ENCODE measurements at regions not wholly inside any gene's neighbourhood (a gene's known extent, or its start where the extent isn't known, plus 50 kb on each side); places are given as distances from the start of the nearest gene placed in this dataset.

DNA sequence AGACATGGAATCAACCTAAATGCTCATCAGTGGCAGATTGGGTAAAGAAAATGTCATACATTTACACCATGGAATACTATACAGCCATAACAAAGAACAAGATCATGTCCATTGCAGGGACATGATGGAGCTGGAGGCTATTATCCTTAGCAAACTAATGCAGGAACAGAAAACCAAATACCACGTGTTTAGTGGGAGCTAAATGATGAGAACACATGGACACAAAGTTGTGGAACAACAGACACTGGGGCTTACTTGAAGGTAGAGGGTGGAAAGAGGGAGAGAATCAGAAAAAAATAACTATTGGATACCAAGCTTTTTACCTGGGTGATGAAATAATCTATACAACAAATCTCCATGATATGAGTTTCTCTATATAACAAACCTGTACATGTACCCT, 701.3 kb downstream of the TBC1D32 start:
- DNase-seq (ENCODE audit: low read depth in 2 of 2), result no peak

DNA sequence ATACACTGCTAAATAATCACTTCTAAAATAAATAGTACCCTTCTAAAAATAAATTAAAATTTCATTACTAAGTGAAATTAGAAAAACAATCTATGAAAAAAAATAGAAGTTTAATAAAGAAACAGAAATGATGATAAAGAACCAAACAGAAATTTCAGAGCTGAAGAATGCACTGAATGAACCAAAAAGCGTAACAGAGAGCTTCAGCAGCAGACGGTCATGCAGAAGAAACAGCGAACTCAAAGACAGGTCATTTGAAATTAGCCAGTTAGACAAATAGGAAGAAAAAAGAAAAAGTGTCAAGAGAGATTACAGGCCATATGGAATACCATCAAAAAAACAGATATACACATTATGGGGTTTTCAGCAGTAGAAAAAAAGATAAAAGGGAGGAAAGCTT, 706.7 kb downstream of the TBC1D32 start:
- no peak for DNase-seq (ENCODE audit: low read depth in 2 of 2)

DNA sequence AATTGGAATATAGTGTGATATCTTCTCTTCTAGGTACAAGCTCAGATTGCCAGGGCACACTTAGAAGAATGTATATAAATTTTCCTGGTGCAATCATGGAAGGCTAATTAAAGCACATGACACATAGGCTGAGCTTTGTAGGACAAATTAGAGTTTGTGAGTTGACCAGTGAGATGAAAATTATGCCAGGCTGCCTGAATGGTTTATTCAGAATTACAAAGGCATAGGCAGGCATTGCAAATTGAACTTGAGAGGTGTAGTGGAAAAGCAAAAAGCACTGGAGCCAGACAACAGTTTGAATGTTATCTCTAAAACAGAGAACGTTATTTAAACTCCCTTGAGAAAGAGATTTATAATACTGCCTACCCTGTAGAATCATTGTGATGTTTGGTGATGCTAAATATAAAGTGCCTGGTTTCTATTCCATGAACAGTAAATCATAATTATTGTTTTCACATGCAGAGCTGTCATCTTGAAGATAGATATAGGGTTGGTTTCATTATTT, 712.1 kb downstream of the TBC1D32 start:
- no peak for DNase-seq (ENCODE audit: low read depth in 2 of 2)

DNA sequence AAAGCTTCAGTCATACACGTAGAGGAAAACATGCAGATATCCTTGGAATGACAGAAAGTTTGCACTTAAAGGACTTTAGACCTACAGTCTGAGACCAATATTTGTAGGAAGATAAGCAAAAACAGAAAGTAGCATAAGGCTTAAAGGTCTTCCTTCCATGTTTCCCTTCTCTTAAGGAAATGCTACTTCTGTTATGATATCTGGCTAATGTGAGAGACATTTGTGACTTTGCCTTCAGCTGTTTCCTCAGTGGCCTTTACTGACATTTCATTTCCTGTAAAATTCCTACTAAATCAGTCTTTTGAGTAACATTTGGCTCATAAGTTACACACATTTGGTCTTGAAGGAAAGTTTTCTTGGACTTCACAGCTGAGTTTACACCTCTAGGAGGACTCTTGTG, 713.4 kb downstream of the TBC1D32 start:
- DNase-seq (ENCODE audit: low read depth in 2 of 2), result no peak

DNA sequence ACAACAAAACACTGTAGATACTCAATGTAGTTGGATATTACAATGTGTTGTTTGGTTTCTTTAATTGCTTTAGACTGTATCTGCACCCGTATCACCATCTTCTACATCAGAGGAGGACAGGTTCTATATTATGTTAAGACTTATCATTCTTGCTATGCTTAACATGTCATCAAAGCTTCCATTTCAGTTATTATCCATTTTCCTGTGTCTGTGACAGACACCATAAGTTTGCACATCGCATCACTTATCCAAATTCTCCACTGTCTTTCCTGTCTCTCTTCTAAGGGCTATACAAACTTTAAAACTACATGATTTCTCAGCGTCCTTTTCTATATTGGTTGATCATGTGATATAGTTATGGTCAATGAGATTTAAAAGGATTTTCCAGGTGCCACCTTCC, 719.0 kb downstream of the TBC1D32 start:
- DNase-seq (ENCODE audit: low read depth in 2 of 2), result no peak

DNA sequence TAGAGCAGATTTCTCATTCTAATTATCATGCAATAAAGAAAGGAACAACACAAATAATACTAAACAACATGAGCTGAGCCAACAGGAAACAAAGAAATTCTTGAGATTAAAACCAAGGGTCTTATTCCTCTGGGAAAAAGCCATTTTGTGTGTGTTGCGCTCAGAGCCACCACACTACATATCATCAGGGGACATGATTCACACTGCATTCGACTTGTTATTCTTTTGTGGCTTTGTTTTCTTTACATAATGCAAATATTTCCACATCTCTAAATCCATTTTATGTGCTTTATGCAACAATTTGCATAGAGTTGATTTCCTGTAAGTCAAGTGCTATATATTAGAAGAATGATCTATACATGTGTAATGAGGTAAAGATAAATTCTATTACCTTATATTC, 719.6 kb downstream of the TBC1D32 start:
- DNase-seq (ENCODE audit: low read depth in 2 of 2), result no peak

DNA sequence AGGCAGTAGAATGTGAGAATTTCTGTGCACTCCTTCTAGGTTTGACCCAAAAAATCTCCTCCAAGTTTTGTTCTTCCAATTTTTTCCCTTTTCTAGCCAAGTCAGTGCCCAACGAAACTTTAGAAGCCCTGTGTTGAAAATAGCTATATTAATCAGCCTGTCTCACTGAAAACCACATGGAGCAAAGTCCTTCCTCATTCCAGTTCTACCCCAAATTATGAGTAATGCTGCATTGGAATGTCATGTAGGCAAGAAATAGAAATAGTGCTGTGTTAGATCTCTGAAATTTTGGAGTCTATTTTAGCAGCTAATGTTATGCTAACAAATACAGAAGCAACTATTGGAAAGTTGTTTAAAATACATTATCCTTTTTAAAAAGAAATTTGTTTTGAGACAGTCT, 725.5 kb downstream of the TBC1D32 start:
- no peak for DNase-seq (ENCODE audit: low read depth in 2 of 2)

DNA sequence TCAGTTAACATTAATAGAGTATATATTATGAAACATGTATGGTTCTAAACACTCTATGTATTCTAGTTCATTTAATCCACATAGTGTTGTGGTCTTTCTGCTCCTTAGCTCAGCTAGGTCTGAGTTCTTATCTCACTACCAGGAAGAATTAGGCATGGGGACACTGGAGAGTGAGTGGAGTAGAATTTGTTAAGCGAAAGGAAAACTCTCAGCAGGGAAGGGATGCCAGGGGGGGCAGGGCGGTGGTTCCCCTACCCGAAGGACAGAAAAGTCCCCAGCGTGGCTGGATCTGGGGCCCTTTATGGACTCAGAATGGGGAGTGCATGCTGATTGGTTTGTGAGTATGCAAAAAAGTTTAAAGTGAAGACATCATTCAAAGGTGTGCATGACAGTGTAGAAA, 727.5 kb downstream of the TBC1D32 start:
- DNase-seq (ENCODE audit: low read depth in 2 of 2), result no peak

DNA sequence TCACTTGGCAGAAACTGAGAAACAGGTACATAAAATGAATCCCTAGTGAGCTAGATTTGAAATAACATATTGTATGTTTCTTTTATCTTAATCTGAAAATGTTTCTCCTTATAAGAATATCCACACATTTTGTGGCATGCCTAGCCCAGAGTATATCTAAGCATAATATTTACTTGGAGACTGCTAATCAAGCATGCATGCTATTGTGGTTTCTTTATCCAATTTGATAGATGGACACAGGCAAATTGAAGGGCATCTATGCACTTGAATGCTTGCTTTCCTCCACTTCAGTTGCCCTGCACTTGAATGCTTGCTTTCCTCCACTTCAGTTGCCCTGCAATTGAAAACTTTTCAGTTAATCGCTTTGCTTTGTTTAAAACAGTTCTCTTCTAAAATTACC, 729.8 kb downstream of the TBC1D32 start:
- DNase-seq (ENCODE audit: low read depth in 2 of 2), result no peak

DNA sequence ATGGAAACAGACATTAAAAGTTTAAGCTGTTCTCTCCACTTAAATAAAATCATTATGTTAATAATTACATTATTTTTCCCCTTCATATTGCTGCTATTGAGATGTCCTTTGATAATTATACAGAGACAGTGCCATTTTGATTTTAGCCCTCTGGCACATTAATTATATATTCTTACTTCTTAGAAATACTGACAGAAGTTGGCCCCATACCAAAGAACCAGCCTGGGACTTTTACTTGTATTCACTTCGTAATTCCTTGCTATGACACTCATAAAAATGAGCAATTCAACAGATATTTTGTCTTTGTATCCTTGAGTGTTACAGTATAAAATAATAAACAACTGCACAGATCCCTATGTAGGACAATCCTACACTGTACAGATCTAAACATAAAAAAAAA, 743.7 kb downstream of the TBC1D32 start:
- no peak for DNase-seq (ENCODE audit: low read depth in 2 of 2)

DNA sequence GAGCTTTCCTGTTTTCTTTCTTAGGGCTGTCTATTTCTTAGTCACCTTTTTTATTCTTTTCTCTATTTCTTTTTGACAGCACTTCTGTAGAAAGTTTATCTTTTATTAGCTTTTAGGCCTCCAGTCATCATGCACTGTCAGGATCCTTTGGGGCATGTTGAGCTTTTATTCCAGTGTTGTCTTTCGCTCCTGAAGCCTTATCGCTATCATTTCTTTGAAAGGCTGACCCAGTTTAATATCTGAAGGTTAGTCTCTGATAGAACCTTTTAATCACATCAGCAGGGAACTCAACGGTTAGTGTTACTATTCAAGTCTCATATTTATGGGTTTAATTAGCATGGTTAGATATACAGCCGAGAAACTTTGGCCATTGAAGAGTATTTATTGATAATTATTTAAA, 745.9 kb downstream of the TBC1D32 start:
- DNase-seq (ENCODE audit: low read depth in 2 of 2), result no peak

DNA sequence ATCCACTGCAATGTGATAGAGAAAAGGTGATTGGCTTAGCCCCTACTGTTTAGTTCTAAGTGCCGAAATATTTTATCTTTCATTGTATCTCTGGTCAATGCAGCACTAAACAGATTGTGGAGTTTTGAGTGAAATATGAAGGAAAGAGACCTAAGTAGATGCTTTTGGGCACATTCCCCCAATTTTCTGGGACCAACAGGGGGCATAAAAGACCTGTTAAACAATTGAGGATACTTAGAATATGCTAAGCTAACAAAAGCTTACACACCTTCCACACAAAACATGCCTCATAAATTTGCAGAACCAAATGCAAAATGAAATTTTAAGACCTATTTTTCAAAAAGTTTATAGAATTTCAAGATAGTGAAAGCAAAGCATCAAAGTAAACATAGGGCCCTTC, 746.9 kb downstream of the TBC1D32 start:
- DNase-seq (ENCODE audit: low read depth in 2 of 2), result no peak

DNA sequence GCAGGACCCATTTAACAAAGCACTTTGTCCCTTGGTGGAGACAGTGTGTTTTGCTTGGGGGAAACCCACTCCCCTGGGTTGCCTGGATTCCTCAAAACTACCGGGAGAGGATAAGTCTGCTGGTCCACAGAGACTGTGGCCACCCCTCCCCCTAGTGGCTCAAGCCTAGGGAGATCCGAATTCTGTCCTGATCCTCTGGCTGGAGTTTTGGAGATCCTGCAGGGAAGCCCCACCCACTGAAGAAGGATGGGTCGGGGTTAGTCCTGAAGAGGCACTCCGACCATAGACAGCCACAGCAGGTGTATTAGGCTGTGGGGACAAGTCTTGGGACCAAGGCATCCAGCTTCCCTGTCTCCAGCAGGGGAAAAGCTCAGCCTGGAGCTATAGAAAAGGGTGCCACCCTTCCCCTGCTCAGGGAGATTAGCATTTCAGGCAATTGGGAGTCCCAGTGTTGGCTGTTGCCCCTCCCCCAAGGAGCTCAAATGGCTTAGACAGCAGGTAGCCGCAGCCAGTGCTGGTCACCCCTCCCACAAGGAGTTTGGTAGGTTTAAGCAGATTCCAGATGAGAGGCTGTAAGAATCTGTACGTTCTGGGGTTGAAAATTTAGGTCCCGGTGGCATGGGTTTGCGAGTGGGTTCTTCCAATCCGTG, 750.0 kb downstream of the TBC1D32 start:
- no peak for DNase-seq (ENCODE audit: low read depth in 2 of 2)

DNA sequence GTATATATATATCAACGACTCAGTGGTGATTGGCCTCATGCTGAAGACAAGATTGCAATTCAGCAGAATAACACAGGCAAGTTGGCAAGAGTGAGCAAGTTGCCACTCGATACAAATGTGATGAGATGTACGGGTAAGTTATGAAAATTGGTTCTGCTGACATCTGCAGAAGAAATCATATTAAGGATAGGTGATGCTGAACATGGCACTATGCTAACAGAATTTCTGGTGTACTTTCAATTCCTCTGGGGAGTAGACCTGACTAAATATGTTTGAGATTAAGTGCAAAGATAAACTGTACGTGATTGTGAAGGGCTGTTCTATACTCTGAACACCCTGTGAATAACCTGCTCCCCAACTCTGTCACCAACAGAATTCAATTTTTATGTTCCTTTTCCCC, 758.2 kb downstream of the TBC1D32 start:
- no peak for DNase-seq (ENCODE audit: low read depth in 2 of 2)

DNA sequence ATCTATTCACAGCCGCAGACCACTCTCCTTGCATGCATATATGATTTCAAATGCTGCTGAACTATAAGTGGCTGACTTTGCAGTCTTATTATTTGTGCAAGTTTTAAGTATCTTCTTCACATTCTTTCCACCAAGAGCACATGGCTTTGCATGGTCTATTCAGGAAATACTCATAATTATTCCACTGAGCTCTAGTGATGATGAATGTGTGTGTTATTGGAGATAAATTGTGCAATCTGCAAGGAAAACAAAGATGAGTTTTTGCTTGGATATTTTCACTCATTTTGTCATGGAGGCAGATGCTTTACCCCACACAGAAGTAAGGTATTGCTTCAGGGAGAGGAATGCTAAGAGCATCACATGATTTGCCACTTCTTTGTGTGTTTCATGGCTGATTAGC, 764.6 kb downstream of the TBC1D32 start:
- DNase-seq (ENCODE audit: low read depth in 2 of 2), result no peak

DNA sequence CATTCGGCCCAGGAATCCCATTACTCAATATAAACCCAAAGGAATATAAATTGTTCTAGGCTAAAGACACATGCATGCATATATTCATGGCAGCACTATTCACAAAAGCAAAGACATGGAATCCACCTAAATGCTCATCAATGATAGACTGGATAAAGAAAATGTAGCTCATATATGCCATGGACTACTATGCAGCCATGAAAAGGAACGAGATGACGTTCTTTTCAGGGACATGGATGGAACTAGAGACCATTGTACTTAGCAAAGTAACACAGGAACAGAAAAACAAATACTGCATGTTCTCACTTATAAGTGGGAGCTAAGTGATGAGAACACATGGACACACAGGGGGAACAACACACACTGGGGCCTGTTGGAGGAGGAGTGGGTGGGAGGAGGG, 769.5 kb downstream of the TBC1D32 start:
- DNase-seq (ENCODE audit: low read depth in 2 of 2), result no peak

DNA sequence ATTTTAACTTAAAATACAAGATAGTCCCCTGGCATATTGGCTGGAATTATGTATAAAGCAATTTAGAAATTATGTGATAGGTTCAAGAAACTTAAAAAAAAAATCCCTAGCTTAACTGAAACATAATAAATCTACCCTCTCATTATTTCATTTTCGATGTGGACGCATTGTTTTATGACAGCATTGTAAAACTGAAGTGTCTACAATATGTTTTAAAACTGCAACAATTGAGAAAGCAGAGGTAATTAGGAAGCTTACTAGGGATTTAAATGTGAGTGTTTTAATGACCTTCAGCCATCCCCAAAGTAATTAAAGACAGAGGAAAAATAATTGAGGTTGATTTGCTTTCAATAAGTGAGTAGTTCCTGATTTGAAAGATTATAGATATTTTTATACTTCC, 776.0 kb downstream of the TBC1D32 start:
- DNase-seq (ENCODE audit: low read depth in 2 of 2), result no peak

DNA sequence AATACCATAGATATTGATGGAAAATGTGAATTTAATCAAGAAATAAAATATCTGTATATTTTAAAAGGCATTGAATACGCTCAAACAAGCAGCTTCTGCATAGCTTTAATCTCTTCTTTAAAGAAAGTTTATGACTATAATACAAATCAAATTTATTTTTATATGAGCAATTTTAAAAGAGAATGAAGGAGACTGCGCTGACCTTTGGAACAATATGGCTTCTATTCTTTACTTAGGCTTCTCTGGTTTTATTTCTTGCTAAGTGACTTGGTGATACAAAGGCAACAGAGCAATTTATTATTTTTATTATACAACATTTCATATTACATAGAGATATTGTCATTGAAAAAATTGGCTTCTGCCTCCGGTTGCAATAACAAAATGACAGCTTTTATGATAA, 776.7 kb downstream of the TBC1D32 start:
- DNase-seq (ENCODE audit: low read depth in 2 of 2), result no peak

DNA sequence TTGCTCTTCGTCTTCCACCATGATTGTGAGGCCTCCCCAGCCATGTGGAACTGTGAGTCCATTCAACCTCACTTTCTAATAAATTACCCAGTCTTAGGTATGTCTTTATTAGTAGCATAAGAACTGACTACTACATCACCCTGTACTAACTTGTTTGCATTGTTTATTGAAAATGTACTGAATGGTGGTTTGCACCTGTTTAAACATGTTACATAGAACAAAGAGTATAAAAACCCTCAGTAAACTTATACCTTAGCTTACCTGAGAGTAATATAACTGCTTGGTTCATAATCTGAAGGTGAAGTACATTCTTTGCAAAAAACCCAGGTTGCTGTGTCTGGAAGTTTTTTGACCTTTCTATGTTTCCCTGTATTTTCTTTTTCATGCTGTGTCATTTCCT, 777.8 kb downstream of the TBC1D32 start:
- no peak for DNase-seq (ENCODE audit: low read depth in 2 of 2)

DNA sequence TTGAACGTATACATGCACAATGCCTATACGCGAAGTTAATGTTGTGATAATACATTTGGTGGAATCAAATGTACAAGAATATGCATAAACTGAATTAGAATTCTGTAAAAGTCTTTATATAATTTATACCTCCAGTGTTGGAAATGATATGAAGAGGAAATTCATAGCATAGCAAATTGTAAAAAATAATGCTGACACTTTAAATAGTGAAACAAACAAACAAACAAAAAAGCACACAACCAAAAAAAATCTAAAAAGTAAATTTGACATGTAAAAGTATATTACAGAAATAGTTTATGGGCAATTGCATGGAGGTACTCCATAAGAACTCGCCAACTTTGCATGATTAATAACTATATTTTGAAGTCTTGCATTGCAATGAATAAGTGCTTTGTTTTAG, 780.9 kb downstream of the TBC1D32 start:
- DNase-seq (ENCODE audit: low read depth in 2 of 2), result no peak

DNA sequence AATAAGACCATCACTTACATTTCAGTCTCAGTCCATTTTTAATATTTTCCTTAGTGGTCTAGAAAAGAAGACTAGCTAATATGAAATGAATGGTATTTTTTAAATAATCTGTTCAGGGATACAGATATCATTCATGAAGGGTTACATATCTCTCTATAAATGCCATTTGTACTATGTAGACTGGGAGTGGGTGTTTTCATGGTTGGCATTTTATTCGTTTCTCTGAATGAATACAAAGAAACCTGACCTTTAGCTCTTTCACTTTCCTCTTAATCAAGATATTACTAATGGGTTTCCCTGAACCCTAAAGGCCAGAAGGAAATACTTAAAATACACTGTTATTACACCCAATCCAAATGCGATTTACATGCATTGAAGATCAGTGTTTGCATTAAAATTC, 788.9 kb downstream of the TBC1D32 start:
- DNase-seq (ENCODE audit: low read depth in 2 of 2), result no peak

DNA sequence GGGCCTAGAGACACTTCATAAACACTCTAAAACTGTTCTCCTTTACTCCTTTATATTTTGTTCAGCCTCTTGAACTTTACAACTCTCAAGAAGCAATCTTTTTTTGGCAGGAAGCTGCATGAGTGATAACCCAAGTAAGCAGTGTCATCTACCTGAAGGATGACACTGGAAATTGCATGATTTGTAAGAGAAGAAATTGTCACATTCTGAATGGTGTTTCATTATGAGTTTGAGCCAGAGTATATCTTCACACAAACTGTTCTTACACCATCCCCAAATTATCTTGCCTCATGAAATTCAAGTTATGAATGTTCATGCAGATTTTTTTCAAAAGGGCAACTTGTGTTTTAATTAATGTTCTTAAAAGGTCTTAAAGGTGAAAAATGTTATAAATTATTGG, 799.3 kb downstream of the TBC1D32 start:
- DNase-seq (ENCODE audit: low read depth in 2 of 2), result no peak

DNA sequence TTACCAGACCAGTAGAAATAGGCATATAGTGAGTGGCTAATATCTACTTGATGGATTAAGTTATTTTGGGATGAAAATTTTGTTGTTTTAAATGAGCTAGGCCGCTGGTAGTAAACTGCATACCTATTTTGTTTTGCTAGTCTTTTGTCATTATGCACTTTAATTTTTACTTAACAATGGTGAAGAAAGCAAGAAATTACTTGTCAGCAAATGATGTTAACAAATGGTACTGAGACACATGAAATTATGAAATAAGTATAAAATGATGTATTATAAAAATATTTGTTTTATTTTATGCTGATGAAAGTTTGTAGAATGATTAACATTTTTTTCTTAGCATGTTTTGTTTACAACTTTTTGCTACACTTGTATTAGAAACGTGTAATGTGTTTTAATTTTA, 807.7 kb downstream of the TBC1D32 start:
- no peak for DNase-seq (ENCODE audit: low read depth in 2 of 2)

DNA sequence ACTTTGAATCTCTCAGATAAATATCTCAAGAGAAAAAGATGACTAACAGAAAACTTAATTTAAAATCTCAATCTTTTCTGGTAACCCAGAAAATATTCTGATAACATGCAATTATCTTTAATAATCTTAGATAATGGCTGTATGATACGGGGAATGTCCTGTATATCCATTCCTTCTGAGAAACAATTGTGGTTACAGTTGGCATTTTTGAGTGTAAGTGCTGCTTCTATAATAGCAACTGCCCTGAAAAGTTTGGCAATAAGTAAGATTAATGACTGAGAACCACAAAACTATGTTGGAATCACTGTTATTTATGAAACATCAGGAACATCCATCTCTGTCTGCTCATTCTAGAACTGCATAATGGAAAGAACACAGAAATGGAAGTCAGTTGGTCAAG, 819.7 kb downstream of the TBC1D32 start:
- no peak for DNase-seq (ENCODE audit: low read depth in 2 of 2)
